ENCODE measurements at regions not wholly inside any gene's neighbourhood (a gene's known extent, or its start where the extent isn't known, plus 50 kb on each side); places are given as distances from the start of the nearest gene placed in this dataset.

- H3K36me3 Mint-ChIP-seq = peaks cover 2% of the 10 kb centered on the region
- H3K27ac Mint-ChIP-seq = no peak overlapping the region
- H3K4me1 Mint-ChIP-seq = peaks cover 7% of the 10 kb centered on the region
- H3K9me3 Mint-ChIP-seq = no peaks in the 10 kb centered on the region
- H3K4me3 Mint-ChIP-seq = no peak overlapping the region
- H3K27me3 Mint-ChIP-seq = no peaks in the 10 kb centered on the region
Observed at GRCh38 chr7:25626451-25627131, 398.3 kb upstream of the NPVF start.

- no peaks in the 10 kb centered on the region for H3K4me1 Mint-ChIP-seq
- no peak overlapping the region for H3K4me3 Mint-ChIP-seq
- H3K27me3 Mint-ChIP-seq = no peaks in the 10 kb centered on the region
- H3K9me3 Mint-ChIP-seq = no peaks in the 10 kb centered on the region
- no peak overlapping the region for H3K27ac Mint-ChIP-seq
- no peaks in the 10 kb centered on the region for H3K36me3 Mint-ChIP-seq
Observed at GRCh38 chr7:25628446-25628845, 400.2 kb upstream of the NPVF start.

- no peaks in the 10 kb centered on the region for H3K9me3 Mint-ChIP-seq
- H3K27ac Mint-ChIP-seq = no peak overlapping the region
- no peaks in the 10 kb centered on the region for H3K36me3 Mint-ChIP-seq
- H3K4me1 Mint-ChIP-seq = no peaks in the 10 kb centered on the region
- H3K27me3 Mint-ChIP-seq = no peaks in the 10 kb centered on the region
- H3K4me3 Mint-ChIP-seq = no peak overlapping the region
Observed at GRCh38 chr7:25632616-25633015, 404.3 kb upstream of the NPVF start.

- Mint-ChIP-seq H3K27ac (no peak overlapping the region), H3K36me3 (no peaks in the 10 kb centered on the region), H3K4me3 (no peak overlapping the region), H3K9me3 (no peaks in the 10 kb centered on the region), H3K27me3 (no peaks in the 10 kb centered on the region), H3K4me1 (no peaks in the 10 kb centered on the region)
Observed at GRCh38 chr7:25633426-25634036, 405.2 kb upstream of the NPVF start.

GRCh38 chr7:25636168-25636567, 407.9 kb upstream of the NPVF start:
- H3K9me3 Mint-ChIP-seq = no peaks in the 10 kb centered on the region
- H3K4me3 Mint-ChIP-seq = no peak overlapping the region
- H3K27ac Mint-ChIP-seq = no peak overlapping the region
- H3K36me3 Mint-ChIP-seq = no peaks in the 10 kb centered on the region
- no peaks in the 10 kb centered on the region for H3K27me3 Mint-ChIP-seq
- no peaks in the 10 kb centered on the region for H3K4me1 Mint-ChIP-seq

GRCh38 chr7:25636871-25637283, 408.6 kb upstream of the NPVF start:
- Mint-ChIP-seq H3K9me3 (no peaks in the 10 kb centered on the region), H3K27ac (no peak overlapping the region), H3K27me3 (no peaks in the 10 kb centered on the region), H3K36me3 (no peaks in the 10 kb centered on the region), H3K4me1 (no peaks in the 10 kb centered on the region), H3K4me3 (no peak overlapping the region)

- no peaks in the 10 kb centered on the region for H3K27me3 Mint-ChIP-seq
- no peak overlapping the region for H3K27ac Mint-ChIP-seq
- no peaks in the 10 kb centered on the region for H3K9me3 Mint-ChIP-seq
- no peak overlapping the region for H3K4me3 Mint-ChIP-seq
- H3K36me3 Mint-ChIP-seq = no peaks in the 10 kb centered on the region
- H3K4me1 Mint-ChIP-seq = no peaks in the 10 kb centered on the region
Observed at GRCh38 chr7:25638068-25638467, 409.8 kb upstream of the NPVF start.

GRCh38 chr7:25638590-25639244, 410.4 kb upstream of the NPVF start:
- H3K27me3 Mint-ChIP-seq = no peaks in the 10 kb centered on the region

GRCh38 chr7:25642849-25643248, 414.6 kb upstream of the NPVF start:
- Mint-ChIP-seq H3K27ac (no peak overlapping the region), H3K4me3 (no peak overlapping the region), H3K27me3 (no peaks in the 10 kb centered on the region), H3K9me3 (no peaks in the 10 kb centered on the region), H3K4me1 (no peaks in the 10 kb centered on the region), H3K36me3 (no peaks in the 10 kb centered on the region)

More at GRCh38 chr7:25638590-25639244, 410.4 kb upstream of the NPVF start:
- no peak overlapping the region for H3K4me3 Mint-ChIP-seq
- H3K27ac Mint-ChIP-seq = no peak overlapping the region
- no peaks in the 10 kb centered on the region for H3K36me3 Mint-ChIP-seq
- H3K9me3 Mint-ChIP-seq = no peaks in the 10 kb centered on the region
- no peaks in the 10 kb centered on the region for H3K4me1 Mint-ChIP-seq

GRCh38 chr7:25643286-25643685, 415.0 kb upstream of the NPVF start:
- no peak overlapping the region for H3K27ac Mint-ChIP-seq
- no peaks in the 10 kb centered on the region for H3K4me1 Mint-ChIP-seq
- H3K9me3 Mint-ChIP-seq = no peaks in the 10 kb centered on the region
- H3K4me3 Mint-ChIP-seq = no peak overlapping the region
- H3K36me3 Mint-ChIP-seq = no peaks in the 10 kb centered on the region
- H3K27me3 Mint-ChIP-seq = no peaks in the 10 kb centered on the region

- Mint-ChIP-seq H3K9me3 (no peaks in the 10 kb centered on the region), H3K27me3 (no peaks in the 10 kb centered on the region), H3K27ac (no peak overlapping the region), H3K4me1 (no peaks in the 10 kb centered on the region), H3K4me3 (no peak overlapping the region), H3K36me3 (no peaks in the 10 kb centered on the region)
Observed at GRCh38 chr7:25643770-25644394, 415.6 kb upstream of the NPVF start.

- Mint-ChIP-seq H3K27me3 (no peaks in the 10 kb centered on the region), H3K36me3 (no peaks in the 10 kb centered on the region), H3K4me1 (no peaks in the 10 kb centered on the region), H3K4me3 (no peak overlapping the region), H3K9me3 (no peaks in the 10 kb centered on the region), H3K27ac (no peak overlapping the region)
Observed at GRCh38 chr7:25646726-25647413, 418.6 kb upstream of the NPVF start.

GRCh38 chr7:25647872-25648271, 419.6 kb upstream of the NPVF start:
- no peak overlapping the region for H3K27ac Mint-ChIP-seq
- H3K4me1 Mint-ChIP-seq = peaks cover 8% of the 10 kb centered on the region
- no peaks in the 10 kb centered on the region for H3K36me3 Mint-ChIP-seq
- no peaks in the 10 kb centered on the region for H3K27me3 Mint-ChIP-seq
- no peak overlapping the region for H3K4me3 Mint-ChIP-seq
- H3K9me3 Mint-ChIP-seq = no peaks in the 10 kb centered on the region

GRCh38 chr7:25652366-25652765, 424.1 kb upstream of the NPVF start:
- Mint-ChIP-seq H3K36me3 (no peaks in the 10 kb centered on the region), H3K27ac (no peak overlapping the region), H3K4me3 (no peak overlapping the region), H3K4me1 (peaks cover 25% of the 10 kb centered on the region), H3K27me3 (no peaks in the 10 kb centered on the region), H3K9me3 (no peaks in the 10 kb centered on the region)

GRCh38 chr7:25653384-25653783, 425.1 kb upstream of the NPVF start:
- H3K36me3 Mint-ChIP-seq = no peaks in the 10 kb centered on the region
- no peak overlapping the region for H3K4me3 Mint-ChIP-seq
- no peak overlapping the region for H3K27ac Mint-ChIP-seq
- peaks cover 25% of the 10 kb centered on the region for H3K4me1 Mint-ChIP-seq
- no peaks in the 10 kb centered on the region for H3K9me3 Mint-ChIP-seq
- H3K27me3 Mint-ChIP-seq = no peaks in the 10 kb centered on the region

Measured in activated naive CD4-positive, alpha-beta T cell treated with anti-CD3 and anti-CD28 coated beads, Interleukin-2, amount 50 U/mL, for 24 hours (primary cell).